GM18861 (cell line): ENCODE measurements at regions not wholly inside any gene's neighbourhood (a gene's known extent, or its start where the extent isn't known, plus 50 kb on each side); places are given as distances from the start of the nearest gene placed in this dataset.

Experiments used
- ATAC-seq: cut with Tn5 transposase; IDR thresholded peaks from one replicate; pipeline ENCODE4 v1.9.1; 2021; ENCODE audit not compliant: unreplicated experiment

DNA sequence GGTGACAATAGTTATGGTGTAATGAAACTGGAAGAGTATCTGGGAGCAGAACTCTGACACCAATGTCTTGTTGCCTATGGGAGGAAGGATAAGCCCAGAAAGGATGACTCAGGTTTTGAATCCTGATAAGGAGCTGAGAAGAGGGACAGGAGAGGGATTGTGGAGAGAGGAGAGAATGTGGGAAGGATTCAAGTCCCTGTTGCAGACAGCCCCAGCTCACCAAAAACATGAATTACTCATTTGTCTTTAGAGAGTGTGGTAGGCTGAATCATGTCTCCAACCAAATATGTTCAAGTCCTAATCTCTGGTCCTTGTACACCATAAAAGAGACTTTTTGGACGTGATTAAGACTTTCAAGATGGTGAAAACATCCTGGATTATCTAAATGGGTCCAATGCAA lies 206.9 kb upstream of the PHYHIPL start:
- no peak for ATAC-seq

DNA sequence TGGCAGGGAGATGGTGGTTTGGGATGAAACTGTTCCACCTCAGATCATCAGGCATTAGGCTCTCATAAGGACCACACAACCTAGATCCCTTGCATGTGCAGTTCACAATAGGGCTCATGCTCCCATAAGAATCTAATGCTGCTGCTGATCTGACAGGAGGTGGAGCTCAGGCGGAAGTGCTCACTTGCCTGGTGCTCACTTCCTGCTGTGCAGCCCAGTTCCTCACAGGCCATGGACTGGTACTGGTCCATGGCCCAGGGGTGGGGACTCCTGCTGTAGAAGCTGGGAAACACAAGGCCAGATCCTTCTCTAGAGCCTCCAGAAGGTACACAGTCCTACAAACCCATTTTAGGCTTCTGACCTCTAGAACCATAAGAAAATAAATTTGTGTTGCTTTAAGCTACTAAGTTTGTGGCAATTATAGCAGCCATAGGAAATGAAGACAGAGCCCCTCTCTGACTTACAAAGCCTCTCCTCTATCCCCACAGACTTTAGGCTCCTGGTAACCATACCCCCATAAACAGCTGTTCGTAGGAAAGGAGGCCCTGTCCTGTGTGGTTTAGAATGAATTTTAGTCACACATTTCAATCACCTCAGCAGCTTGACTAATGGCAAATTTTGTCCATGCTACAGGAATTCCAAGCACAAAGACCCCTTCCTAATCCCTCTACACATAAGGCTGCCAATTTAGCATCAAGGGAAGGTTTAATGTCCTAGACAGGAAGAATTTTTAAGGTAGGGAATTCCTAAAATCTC lies 206.1 kb upstream of the PHYHIPL start:
- no peak for ATAC-seq

DNA sequence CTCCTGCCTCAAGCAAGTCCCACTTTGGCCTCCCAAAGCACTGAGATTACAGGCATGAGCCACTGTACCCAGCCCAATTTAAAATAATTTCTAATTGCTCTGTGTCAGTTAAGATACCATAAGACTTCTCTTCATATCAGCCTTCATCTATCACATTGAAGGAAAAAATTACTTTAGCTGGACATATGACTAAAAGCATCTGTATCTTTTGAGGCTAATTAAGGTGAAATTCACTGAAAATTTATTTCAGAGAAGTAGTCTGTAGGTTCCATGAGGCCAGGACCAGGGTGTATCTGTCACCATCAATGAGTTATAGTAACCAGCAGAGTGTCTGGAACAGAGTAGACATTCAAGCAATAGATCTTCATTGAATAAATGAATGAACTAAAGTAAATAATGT lies 205.2 kb upstream of the PHYHIPL start:
- no peak for ATAC-seq

DNA sequence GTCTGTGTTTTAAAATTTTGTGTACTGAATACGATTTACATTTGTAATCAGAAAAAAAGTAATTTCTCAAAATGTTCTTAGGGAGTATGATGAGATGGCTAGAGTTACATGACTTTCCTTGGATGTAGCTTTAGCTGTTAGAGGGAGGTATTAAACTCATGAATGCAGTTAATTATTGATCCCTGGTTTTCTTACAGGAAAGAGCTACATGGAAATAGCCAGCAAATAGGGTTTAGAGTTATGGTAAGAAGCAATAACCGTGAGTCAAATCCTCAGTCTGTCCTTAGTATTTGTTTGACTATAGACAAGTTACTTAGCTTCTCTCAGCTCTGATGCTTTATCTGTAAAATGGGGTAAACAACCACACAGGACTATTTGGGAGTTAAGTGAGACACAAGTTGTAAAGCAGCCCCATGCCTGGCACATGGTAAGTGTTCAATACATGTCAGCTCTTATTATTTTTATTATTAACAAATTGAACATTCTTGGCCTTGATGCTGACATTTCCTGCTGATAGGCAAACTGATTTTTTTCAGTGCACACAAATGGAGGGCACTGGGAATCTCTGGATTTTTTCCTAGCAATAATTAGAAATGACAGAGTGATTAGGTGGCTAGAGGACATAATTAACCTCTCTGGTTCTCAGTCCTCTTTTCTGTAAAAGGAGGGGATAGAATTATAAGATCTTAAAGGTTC lies 204.5 kb upstream of the PHYHIPL start:
- no peak for ATAC-seq

DNA sequence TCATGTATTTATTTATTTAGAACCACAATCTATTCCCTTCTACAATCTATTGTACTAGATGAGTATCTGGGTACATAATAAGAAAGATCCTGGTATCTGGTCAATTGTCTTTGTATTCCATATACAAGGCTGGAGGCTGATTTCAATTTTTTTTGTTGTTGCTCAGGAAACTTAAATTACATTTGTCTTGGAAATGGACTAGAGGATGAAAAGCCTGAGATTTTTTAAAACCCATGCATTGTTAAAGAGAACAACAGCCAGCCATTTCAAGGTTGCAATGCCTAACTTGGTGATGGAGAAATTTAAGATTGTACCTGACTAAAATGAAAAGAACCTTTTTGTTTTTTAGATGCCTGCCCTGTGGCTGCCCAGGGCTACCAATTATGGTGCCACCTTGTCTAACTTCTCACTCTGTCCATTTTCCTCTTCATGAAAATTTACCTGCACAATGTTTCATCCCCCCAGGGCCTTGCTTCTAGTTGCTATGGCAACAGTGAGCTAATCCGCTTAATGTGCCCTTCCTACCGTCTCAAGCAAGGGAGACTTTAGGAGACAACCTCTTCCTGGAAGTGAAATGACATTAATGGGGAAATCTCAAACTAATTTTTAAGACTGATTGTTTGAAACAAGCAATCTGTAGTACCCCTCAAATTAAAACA lies 203.7 kb upstream of the PHYHIPL start:
- no peak for ATAC-seq

DNA sequence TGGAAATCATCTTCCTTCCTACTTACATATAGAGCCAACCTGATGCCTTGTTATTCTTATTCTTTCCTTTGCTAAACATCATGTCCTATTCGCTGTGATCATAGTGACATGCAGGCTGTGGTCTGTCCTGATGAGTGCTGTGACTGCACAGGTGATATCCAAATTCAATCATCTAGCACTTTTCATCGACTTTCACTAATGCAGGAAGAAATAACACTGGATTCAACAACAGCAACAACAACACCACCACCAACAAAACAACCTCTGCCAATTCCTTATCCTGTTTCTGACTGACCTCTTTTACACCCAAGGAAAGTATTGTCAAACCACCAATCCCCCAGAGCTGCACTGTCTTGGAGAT lies 203.2 kb upstream of the PHYHIPL start:
- no peak for ATAC-seq

DNA sequence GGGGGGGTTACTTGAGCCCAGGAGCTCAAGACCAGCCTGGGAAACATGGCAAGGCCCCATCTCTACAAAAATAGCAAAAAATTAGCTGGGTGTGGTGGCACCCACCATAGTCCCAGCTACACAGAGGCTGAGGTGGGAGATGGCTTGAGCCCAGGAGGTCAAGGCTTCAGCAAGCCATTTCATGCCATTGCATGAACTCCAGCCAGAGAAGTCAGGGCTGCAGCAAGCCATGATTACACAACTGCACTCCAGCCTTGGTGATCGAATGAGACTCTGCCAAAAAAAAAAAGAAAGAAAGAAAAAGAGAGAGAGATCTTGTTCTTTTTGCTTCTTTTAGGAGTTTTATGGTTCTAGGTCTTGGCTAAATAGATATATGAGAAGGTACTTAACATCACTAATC lies 200.2 kb upstream of the PHYHIPL start:
- ATAC-seq = no peak

DNA sequence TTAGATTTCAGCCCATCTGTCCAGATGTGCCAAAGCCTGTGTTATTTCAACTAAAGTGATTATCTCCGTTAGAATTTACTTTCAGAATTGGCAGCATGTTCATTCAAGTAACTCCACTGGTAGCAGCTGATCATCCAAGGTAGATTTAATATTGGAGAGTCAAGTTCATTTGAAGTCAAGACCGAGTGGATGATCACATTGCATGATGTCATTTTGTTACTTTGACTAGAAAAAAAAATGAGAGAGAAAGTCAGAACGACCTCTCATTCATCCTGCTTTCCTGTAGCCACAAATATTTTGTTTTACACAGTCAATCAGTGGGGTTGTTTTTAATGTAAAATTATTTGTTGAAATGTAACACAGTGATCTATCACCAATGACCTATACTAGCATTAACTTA lies 196.7 kb upstream of the PHYHIPL start:
- ATAC-seq = no peak

DNA sequence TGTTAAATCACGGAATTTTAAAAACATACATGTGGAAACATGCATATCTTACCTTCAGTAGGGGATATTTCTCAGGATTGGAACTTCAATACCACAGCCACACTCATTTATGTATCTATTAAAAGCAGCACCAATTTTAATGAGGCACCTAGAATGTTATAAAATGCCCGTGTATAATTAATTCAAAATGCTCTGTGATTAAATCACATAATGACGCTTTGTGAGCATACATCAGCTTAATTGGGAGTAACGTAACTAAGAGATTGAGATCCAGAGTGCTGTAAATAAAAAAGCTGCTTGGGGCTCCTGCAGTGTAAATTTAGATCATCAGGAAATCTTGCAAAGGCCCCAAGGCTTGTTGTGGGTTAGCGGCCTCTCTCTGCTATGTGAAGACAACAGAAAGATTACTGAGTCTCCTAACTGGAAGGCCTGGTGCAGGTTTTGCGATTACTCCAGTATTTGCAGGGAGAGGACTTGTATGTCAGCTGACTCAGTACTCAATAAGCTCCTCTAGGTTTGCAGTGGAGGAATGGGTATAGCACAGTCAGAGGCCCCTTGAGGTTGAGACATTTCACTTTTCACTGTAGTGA lies 195.5 kb upstream of the PHYHIPL start:
- ATAC-seq = no peak

DNA sequence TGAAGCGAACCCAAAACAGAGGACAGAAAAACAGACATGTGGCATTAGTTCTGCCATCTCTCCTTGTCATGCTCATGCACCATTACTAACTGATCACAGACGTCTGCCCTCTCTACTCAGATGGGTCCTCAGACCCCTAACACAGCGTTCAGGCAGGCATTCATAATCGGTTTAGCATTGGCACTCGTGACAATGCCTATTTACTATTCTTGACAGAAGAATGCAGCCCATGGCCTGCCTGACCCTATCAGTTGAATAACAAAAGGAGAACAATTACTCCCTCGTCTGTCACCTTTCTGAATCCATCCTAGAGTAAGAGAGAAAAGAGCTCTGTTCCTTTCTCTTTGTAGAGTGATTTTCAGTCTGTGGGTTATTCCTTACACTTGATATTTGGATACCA lies 194.6 kb upstream of the PHYHIPL start:
- no peak for ATAC-seq

DNA sequence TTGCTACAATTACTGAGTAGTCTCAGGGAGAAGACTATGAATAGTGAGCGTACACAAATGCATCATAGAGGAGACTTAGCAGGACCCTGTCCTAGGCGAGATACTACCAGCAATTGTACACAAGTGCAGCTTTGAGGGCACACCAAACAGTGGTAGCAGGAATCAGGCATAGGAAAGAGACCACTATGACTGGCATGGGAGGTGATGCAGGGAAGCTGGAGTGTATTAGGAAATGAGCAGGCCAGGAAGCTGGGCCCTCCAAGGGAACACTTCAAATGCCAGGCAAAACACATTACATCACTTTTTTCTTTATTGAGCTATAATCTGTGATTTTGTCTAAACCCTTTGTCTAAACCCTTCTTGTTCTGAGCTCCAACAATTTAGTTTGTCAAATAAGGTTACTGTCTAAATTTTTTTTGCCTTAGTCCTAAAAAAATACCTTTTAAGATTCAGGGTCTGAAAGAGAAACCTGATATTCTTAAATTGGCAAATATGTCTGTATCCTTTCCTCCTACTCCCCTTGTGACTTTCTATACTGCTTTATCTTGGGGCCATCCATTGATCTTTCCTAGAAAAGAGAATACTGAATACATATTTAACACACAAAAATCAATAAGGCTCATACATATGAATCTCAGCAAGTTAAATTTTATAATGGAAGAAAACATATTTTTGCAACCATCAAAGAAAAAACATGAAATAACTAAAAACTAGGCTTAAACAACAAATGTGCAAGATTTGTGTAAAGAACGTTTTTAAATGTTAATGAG lies 193.8 kb upstream of the PHYHIPL start:
- no peak for ATAC-seq

DNA sequence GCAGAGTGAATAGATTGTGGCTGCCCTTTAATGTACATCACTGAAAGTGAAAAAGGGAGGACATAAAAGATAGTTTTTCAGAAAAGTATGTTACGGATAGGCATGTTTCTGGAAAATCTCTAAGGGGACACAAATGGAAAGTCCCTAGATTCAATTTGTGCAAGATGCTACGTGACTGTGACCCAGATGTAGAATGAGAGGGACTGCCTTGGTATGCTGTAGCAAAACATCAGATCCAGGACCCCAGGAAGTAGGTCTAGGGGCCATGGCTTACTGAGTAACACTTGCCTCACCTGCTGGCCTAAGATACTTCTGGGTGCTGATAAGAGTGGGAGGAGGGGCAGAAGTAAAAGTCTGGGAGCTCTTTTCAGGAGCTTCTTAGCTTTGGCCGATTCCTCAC lies 191.2 kb upstream of the PHYHIPL start:
- ATAC-seq = no peak

DNA sequence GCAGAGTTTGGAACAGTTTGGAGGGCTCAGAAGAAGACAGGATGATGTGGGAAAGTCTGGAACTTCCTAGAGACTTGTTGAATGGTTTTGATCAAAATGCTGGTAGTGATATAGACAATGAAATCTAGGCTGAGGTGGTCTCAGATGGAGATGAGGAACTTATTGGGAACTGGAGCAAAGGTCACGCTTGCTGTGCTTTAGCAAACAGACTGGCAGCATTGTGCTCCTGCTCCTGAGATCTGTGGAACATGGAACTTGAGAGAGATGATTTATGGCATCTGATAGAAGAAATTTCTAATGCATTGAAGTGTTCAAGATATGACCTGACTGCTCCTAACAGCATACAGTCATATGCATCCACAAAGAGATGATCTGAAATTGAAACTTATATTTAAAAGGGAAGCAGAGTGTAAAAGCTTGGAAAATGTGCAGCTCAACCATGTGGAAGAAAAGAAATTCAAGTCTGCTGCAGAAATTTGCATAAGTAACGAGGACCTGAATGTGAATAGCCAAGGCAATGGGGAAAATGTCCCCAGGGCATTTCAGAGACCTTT lies 186.9 kb upstream of the PHYHIPL start:
- ATAC-seq = no peak

DNA sequence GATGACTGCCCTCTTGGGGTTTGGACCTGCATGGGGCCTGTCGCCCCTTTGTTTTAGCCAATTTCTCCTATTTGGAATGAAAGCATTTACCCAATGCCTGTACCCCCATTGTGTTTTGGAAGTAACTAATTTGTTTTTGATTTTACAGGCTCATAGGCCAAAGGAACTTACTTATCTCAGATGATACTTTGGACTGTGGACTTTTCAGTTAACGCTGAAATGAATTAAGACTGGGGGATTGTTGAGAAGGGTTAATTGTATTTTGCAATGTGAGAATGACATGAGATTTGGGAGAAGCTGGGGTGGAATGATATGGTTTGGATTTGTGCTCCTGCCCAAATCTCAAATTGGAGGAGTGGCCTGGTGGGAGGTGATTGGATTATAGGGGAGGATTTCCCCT lies 185.8 kb upstream of the PHYHIPL start:
- no peak for ATAC-seq

DNA sequence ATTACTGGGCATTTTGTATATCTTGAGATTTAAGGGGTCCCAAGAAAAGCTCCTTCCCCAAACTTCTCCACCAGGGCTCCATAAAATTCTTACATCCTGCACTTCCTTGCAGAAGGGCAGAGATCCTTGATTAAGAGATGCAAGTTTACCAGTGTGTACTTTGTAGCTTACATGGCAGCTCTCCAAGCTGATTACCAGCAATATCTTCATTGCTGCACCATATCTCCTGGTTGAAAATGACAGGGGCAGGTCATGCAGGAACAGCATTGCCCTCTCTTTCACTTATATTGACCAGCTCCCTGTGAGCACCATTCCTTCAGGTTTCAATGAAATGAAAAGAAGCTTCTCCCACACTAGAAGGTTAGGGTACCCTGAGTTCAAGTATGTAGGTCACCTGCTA lies 184.6 kb upstream of the PHYHIPL start:
- no peak for ATAC-seq

DNA sequence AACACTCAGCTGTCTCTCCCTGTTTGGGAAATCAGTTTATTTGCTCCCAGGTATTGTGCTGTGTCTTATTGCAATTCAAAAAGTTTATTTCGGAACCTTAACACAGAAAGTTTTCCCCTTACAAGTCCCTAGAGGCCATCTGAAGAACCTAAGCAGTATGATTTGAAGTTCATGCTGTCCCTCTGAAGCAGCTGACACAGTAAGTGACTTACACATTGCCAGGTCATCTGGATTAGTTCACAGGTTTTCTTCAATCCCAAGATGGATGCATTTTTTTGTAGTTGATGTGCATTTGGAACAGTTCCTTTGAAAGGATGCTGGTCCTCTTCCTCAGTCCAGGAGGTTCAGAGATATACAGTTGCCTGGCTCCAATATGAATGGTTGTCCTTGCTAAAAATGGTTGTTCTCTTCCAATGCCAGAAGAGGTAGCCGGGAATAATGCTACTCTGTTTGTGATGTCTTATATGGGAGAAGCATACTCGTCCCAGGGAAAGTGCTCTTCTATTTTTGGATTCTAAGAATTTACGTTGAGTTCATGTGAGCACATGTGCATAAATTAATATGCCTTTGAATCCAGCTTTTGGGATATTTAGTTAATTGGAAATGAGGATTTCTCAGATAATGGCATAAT lies 183.5 kb upstream of the PHYHIPL start:
- no peak for ATAC-seq

DNA sequence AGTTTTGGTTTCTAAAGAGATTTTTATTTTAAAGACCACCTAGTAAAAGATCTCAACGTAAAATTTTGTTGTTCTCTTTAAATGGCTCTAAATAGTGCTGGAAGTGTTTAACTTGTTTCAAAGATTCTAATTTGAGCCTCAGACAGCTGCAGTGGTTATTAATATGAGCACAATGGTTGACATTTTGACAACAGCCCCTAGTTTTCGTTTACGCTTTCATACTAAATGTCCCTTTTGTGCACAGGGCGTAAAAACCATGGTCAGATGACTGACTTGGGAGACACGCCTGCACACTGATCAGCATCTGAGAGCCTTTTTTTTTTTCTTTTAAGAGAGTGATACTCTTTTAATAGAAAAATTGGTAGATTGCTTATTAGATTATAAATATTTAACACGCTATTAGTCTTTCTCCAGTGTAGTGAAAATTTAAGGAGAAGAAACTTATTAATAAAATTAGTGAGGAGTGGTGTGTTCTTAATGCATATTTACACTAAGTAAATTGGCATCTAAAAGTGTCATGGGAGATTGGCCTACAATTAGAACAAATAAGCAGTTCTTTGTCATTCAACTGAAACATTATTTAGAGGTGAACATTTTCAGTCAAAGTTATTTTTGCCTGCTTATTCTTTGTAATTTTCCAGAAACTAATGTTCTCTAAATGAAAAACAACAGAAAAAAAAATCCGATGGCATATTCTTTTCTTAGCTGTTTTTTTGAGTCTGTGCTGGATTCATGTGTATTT lies 182.8 kb upstream of the PHYHIPL start:
- ATAC-seq = peak; percentile 80

DNA sequence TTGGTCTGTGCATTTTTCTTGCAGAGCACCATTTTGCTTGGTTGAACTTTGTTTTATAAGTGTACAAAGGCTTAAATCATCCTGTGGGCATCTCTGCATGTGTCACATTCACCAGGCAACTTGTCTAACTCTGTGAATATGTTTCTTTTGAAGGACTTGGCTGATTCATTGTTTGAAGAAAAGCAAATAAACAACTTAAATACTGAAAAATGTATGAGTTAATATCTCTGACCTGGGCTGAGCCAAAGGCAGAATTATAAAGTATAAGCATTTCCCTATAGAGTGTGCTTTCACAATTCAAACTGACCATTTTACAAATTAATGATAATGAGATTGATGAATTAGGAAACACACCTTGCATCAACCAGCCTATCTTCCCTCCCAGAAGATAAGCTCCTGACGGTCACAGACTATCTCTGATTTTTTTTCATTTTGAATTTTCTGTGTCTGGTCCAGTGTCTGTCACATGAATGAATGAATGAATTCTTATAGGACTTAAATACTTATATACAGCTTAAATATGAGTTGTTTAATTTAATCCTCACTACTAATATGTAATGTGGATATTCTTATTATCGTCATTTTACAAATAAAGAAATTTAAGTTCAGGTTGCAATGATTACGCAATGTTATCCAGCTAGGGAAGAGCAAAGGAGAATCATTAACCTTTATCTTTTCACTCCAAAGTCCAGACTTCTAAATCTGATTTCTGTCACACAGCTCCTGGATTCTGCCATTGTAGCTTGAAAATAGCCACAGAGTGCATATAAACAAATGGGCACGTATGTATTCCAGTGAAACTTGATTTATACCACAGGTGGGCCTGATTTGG lies 182.0 kb upstream of the PHYHIPL start:
- no peak for ATAC-seq

DNA sequence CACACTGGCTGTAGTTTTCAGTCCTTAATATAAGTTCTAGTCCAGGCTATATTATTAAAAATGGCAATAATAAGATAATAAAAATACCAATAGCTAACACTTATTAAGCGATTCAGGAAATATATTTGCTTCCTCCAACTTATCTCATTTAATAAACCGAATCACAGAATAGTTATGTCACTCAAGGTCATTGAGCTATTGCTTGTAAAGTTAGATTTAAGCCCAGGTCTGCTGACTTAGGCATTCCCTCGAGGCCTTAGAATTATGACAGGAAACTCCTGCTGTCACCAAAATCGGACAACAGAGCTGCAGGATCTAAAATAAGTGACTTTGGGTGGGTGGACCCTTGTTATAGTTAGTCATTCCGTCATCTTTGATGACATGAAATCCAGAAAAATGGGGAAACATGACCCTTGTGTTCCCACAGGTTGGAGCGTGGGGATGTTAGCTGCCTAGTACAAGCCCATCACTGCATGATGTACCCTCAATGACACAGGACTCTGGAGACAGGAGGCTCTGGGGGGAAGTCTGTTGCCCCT lies 181.3 kb upstream of the PHYHIPL start:
- no peak for ATAC-seq
